GM19240 (cell line): ENCODE measurements at regions not wholly inside any gene's neighbourhood (a gene's known extent, or its start where the extent isn't known, plus 50 kb on each side); places are given as distances from the start of the nearest gene placed in this dataset.
"Not testable (repeated sequence)": the region's sequence is repeated elsewhere in the genome, so short reads cannot be mapped to it uniquely, and the experiment has no call there.

Experiments used
- DNase-seq: peaks from one replicate; pipeline ENCODE4 v3.0.0; 2011; ENCODE audit warnings: low spot score; ENCODE audit not compliant: insufficient read length

- DNase-seq, result no peak
Measured at GRCh38 chr1:244294599-244295224, 157.0 kb downstream of the ADSS2 start.

GRCh38 chr1:244296003-244296402 lies 155.7 kb downstream of the ADSS2 start:
- no peak for DNase-seq

- no peak for DNase-seq
Measured at GRCh38 chr1:244296447-244296846, 155.3 kb downstream of the ADSS2 start.

GRCh38 chr1:244297087-244297486 lies 154.6 kb downstream of the ADSS2 start:
- no peak for DNase-seq

GRCh38 chr1:244297616-244298015 lies 154.1 kb downstream of the ADSS2 start:
- no peak for DNase-seq

GRCh38 chr1:244300029-244300375 lies 151.7 kb downstream of the ADSS2 start:
- not testable (repeated sequence) for DNase-seq

- no peak for DNase-seq
Measured at GRCh38 chr1:244301595-244302130, 150.0 kb downstream of the ADSS2 start.

- DNase-seq, result no peak
Measured at GRCh38 chr1:244302876-244303609, 148.7 kb downstream of the ADSS2 start.

- no peak for DNase-seq
Measured at GRCh38 chr1:244303610-244303969, 148.1 kb downstream of the ADSS2 start.

- DNase-seq, result no peak
Measured at GRCh38 chr1:244304156-244304555, 147.6 kb downstream of the ADSS2 start.

GRCh38 chr1:244304656-244305055 lies 147.1 kb downstream of the ADSS2 start:
- no peak for DNase-seq

GRCh38 chr1:244305776-244306341 lies 145.8 kb downstream of the ADSS2 start:
- DNase-seq, result no peak

GRCh38 chr1:244306544-244306943 lies 145.2 kb downstream of the ADSS2 start:
- no peak for DNase-seq

GRCh38 chr1:244309191-244309590 lies 142.5 kb downstream of the ADSS2 start:
- not testable (repeated sequence) for DNase-seq

GRCh38 chr1:244311784-244312532 lies 139.8 kb downstream of the ADSS2 start:
- no peak for DNase-seq

GRCh38 chr1:244313346-244313745 lies 138.4 kb downstream of the ADSS2 start:
- no peak for DNase-seq

- no peak for DNase-seq
Measured at GRCh38 chr1:244314921-244315559, 136.7 kb downstream of the ADSS2 start.

GRCh38 chr1:244315996-244316395 lies 135.7 kb downstream of the ADSS2 start:
- no peak for DNase-seq

- no peak for DNase-seq
Measured at GRCh38 chr1:244316407-244316806, 135.3 kb downstream of the ADSS2 start.

- no peak for DNase-seq
Measured at GRCh38 chr1:244316986-244317655, 134.6 kb downstream of the ADSS2 start.

GRCh38 chr1:244318078-244318477 lies 133.6 kb downstream of the ADSS2 start:
- DNase-seq, result no peak
